ENCODE measurements at regions not wholly inside any gene's neighbourhood (a gene's known extent, or its start where the extent isn't known, plus 50 kb on each side); places are given as distances from the start of the nearest gene placed in this dataset.

DNA sequence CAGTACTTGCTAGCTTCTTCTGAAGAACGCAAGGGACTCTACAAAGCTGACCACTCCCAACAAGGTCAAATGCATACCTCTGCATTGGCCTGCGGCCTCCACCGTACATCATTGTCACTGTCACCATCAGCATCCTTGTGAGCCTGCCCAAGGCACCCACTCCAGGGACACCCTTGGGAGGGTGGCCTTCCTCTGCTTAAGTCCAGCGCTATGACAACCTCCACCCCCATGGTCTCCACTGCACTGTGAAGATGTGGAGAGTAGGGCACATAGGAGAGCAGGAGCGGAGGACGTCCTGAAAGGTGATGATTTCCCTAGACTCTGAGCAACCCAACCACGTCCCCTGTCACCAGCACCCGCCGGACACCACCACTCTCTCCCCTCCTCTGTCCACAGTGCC is 252.8 kb downstream of the ALG10 start:
- Mint-ChIP-seq H3K27ac (ENCODE audit: unreplicated experiment) (no peak overlapping the region), H3K36me3 (ENCODE audit: insufficient read depth, unreplicated experiment) (no peaks in the 10 kb centered on the region), H3K9me3 (ENCODE audit: low read depth, unreplicated experiment) (peaks cover 7% of the 10 kb centered on the region), H3K27me3 (ENCODE audit: unreplicated experiment) (no peaks in the 10 kb centered on the region), H3K4me1 (ENCODE audit: low read depth, unreplicated experiment) (no peaks in the 10 kb centered on the region), H3K4me3 (ENCODE audit: low read depth, unreplicated experiment) (no peak overlapping the region)
- TF ChIP-seq, protein P1, sequence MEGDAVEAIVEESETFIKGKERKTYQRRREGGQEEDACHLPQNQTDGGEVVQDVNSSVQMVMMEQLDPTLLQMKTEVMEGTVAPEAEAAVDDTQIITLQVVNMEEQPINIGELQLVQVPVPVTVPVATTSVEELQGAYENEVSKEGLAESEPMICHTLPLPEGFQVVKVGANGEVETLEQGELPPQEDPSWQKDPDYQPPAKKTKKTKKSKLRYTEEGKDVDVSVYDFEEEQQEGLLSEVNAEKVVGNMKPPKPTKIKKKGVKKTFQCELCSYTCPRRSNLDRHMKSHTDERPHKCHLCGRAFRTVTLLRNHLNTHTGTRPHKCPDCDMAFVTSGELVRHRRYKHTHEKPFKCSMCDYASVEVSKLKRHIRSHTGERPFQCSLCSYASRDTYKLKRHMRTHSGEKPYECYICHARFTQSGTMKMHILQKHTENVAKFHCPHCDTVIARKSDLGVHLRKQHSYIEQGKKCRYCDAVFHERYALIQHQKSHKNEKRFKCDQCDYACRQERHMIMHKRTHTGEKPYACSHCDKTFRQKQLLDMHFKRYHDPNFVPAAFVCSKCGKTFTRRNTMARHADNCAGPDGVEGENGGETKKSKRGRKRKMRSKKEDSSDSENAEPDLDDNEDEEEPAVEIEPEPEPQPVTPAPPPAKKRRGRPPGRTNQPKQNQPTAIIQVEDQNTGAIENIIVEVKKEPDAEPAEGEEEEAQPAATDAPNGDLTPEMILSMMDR (IDR thresholded peaks at IDR 0.05; ENCODE audit: unreplicated experiment) = no peak
- CTCF ChIA-PET = no interaction called here
- BruUV-seq (replicated peaks) = no TSS peak
- intact Hi-C loops (cut with micrococcal nuclease; ENCODE audit: unreplicated experiment) = no loop called here
- no peak for DNase-seq

DNA sequence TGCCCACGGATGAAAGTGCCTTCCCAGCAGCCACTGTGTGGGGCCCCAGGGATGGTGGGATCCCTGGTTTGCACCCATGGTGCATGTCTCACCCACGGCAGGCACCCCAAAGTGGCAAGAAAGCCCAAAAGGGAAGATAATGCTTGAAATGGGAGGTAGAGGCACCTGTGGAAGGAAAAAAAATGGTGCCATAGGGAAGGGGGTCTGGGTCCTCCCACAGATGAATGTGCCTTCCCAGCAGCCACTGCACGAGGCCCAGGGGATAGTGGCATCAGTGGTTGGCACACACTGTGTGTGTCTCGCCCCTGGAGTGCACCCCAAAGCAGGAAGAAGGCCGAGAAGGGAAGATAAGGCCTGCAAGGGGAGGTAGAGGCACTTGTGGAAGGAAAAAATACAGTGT is 264.2 kb downstream of the ALG10 start:
- Mint-ChIP-seq H3K27me3 (ENCODE audit: unreplicated experiment) (no peaks in the 10 kb centered on the region), H3K9me3 (ENCODE audit: low read depth, unreplicated experiment) (peaks cover 18% of the 10 kb centered on the region), H3K4me3 (ENCODE audit: low read depth, unreplicated experiment) (no peak overlapping the region), H3K36me3 (ENCODE audit: insufficient read depth, unreplicated experiment) (no peaks in the 10 kb centered on the region), H3K4me1 (ENCODE audit: low read depth, unreplicated experiment) (no peaks in the 10 kb centered on the region), H3K27ac (ENCODE audit: unreplicated experiment) (no peak overlapping the region)
- CTCF ChIA-PET = no interaction called here
- TF ChIP-seq, protein P1 (IDR thresholded peaks at IDR 0.05; ENCODE audit: unreplicated experiment) = no peak
- intact Hi-C loops (cut with micrococcal nuclease; ENCODE audit: unreplicated experiment) = no loop called here
- no peak for DNase-seq
- BruUV-seq (replicated peaks) = no TSS peak

DNA sequence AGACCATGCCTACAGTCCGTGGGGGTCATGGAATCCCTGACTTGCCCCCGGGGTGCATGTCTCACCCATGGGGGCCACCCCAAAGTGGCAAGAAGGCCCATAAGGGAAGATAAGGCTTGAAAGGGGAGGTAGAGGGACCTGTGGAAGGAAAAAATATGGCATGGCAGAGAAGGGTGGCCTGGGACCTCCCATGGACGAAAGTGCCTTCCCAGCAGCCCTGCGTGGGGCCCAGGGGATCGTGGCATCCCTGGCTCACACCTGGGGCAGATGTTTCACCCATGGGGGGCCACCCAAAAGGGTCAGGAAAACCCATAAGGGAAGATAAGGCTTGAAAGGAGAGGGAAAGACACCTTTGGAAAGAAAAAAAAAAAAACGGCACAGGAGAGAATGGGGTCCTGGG is 264.6 kb downstream of the ALG10 start:
- BruUV-seq (replicated peaks) = no TSS peak
- Mint-ChIP-seq H3K4me3 (ENCODE audit: low read depth, unreplicated experiment) (no peak overlapping the region), H3K27me3 (ENCODE audit: unreplicated experiment) (no peaks in the 10 kb centered on the region), H3K4me1 (ENCODE audit: low read depth, unreplicated experiment) (no peaks in the 10 kb centered on the region), H3K9me3 (ENCODE audit: low read depth, unreplicated experiment) (peaks cover 18% of the 10 kb centered on the region), H3K27ac (ENCODE audit: unreplicated experiment) (no peak overlapping the region), H3K36me3 (ENCODE audit: insufficient read depth, unreplicated experiment) (no peaks in the 10 kb centered on the region)
- CTCF ChIA-PET = no interaction called here
- intact Hi-C loops (cut with micrococcal nuclease; ENCODE audit: unreplicated experiment) = no loop called here
- TF ChIP-seq, protein P1 (IDR thresholded peaks at IDR 0.05; ENCODE audit: unreplicated experiment) = no peak
- no peak for DNase-seq

DNA sequence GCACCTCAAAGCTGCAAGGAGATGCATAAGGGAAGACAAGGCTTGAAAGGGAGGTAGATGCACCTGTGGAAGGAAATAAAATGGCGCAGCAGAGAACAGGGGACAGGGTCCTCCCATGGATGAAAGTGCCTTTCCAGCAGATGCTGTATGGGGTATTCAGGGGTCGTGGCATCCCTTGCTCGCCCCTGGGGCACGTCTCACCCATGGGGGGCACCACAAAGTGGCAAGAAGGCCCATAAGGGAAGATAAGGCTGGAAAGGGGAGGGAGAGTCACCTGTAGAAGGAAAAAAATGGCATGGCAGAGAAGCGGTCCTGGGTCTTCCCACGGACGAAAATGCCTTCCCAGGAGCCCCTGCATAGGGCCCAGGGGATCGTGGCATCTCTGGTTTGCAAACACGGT is 265.1 kb downstream of the ALG10 start:
- Mint-ChIP-seq H3K36me3 (ENCODE audit: insufficient read depth, unreplicated experiment) (no peaks in the 10 kb centered on the region), H3K27me3 (ENCODE audit: unreplicated experiment) (no peaks in the 10 kb centered on the region), H3K27ac (ENCODE audit: unreplicated experiment) (no peak overlapping the region), H3K4me3 (ENCODE audit: low read depth, unreplicated experiment) (no peak overlapping the region), H3K4me1 (ENCODE audit: low read depth, unreplicated experiment) (no peaks in the 10 kb centered on the region), H3K9me3 (ENCODE audit: low read depth, unreplicated experiment) (peaks cover 23% of the 10 kb centered on the region)
- CTCF ChIA-PET = no interaction called here
- DNase-seq = no peak
- BruUV-seq (replicated peaks) = no TSS peak
- TF ChIP-seq, protein P1 (IDR thresholded peaks at IDR 0.05; ENCODE audit: unreplicated experiment) = no peak
- intact Hi-C loops (cut with micrococcal nuclease; ENCODE audit: unreplicated experiment) = no loop called here

Measured in Calu3 (cell line).